Lower leg skin (tissue), 3 donors: ENCODE measurements at regions not wholly inside any gene's neighbourhood (a gene's known extent, or its start where the extent isn't known, plus 50 kb on each side); places are given as distances from the start of the nearest gene placed in this dataset.

ENCODE experiments used
- POLR2A ChIP-seq, 2 donors: fragments of 450-650 bp; IDR thresholded peaks; one replicate each; pipeline ENCODE4 v1.6.1; 2016 to 2017; ENCODE audit warnings: antibody characterized with exemption in 2 of 2, mild to moderate bottlenecking in 1 of 2, moderate library complexity in 1 of 2
- TF ChIP-seq, protein P1 (sequence below), 3 donors: fragments of 450-650 bp; IDR thresholded peaks; one replicate each; pipeline ENCODE4 v1.5.1; 2016; ENCODE audit warnings: antibody characterized with exemption in 3 of 3, mild to moderate bottlenecking in 3 of 3, moderate library complexity in 2 of 3

DNA sequence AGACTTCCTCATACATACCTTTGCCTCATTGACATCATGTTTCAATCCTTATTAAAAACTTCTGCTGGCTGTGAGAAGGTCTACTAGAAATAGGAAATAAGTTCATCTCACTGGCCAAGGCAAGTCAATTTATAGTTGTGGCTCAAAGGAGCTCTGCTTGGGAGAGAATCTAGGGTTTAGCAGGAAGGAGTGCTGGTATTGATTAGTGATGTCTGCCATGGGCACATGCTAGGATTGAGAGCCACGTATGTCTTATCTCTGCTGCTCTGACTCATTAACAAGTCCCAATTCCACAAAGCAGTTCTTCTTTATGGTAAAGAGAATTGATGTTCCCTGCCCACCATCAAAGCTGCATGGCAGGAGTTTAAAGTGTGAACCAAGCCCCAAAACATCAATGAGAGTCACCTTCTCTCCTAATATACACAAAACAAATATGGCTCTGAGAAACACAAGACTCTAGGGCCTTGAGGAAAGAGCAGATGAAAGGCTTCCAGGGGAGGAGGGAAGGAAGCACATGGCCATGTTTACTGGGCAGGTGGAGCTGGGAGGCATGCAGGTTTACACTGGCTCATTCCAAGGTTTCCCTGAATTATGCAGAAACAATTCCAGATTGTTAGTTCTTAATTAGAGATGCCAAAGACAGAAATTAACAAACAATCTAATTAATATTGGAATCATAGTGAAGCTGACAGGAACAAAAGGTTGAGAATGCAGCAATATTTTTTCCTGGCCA, 931.9 kb upstream of the TMEM132C start:
- TF ChIP-seq, protein P1, sequence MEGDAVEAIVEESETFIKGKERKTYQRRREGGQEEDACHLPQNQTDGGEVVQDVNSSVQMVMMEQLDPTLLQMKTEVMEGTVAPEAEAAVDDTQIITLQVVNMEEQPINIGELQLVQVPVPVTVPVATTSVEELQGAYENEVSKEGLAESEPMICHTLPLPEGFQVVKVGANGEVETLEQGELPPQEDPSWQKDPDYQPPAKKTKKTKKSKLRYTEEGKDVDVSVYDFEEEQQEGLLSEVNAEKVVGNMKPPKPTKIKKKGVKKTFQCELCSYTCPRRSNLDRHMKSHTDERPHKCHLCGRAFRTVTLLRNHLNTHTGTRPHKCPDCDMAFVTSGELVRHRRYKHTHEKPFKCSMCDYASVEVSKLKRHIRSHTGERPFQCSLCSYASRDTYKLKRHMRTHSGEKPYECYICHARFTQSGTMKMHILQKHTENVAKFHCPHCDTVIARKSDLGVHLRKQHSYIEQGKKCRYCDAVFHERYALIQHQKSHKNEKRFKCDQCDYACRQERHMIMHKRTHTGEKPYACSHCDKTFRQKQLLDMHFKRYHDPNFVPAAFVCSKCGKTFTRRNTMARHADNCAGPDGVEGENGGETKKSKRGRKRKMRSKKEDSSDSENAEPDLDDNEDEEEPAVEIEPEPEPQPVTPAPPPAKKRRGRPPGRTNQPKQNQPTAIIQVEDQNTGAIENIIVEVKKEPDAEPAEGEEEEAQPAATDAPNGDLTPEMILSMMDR (IDR thresholded peaks at IDR 0.05), result no peak
- no peak for TF ChIP-seq POLR2A (IDR thresholded peaks at IDR 0.05)
